Activated CD8-positive, alpha-beta T cell treated with anti-CD3 and anti-CD28 coated beads for 36 hours (primary cell): ENCODE measurements at regions not wholly inside any gene's neighbourhood (a gene's known extent, or its start where the extent isn't known, plus 50 kb on each side); places are given as distances from the start of the nearest gene placed in this dataset.

ENCODE experiments used
- ATAC-seq: fragments of 200-7000 bp; cut with Tn5 transposase; one replicate; pipeline ENCODE4 v1.10.0; 2021; ENCODE audit warnings: mild to moderate bottlenecking, moderate library complexity
- CTCF ChIA-PET: fragments of 350-600 bp; sonication (Branson Sonifier 250); formaldehyde crosslinking; loops from one replicate; lab custom pipeline; 2021; ENCODE audit warnings: antibody characterized with exemption; lab: Charles Lee
- POLR2A ChIA-PET: fragments of 350-600 bp; sonication (Branson Sonifier 250); formaldehyde crosslinking; loops from one replicate; lab custom pipeline; 2021; ENCODE audit warnings: antibody characterized with exemption; lab: Charles Lee
- DNase-seq: peaks from one replicate; pipeline ENCODE4 v3.0.0-alpha.2; 2020
- H3K27ac Mint-ChIP-seq: one replicate; pipeline ENCODE4 v1.8.0; 2021; ENCODE audit warnings: mild to moderate bottlenecking, mixed read lengths
- H3K27me3 Mint-ChIP-seq: one replicate; pipeline ENCODE4 v1.8.0; 2021; ENCODE audit warnings: mixed read lengths
- H3K36me3 Mint-ChIP-seq: one replicate; pipeline ENCODE4 v1.8.0; 2021; ENCODE audit warnings: low read depth, mixed read lengths
- H3K4me1 Mint-ChIP-seq: one replicate; pipeline ENCODE4 v1.8.0; 2021; ENCODE audit warnings: low read depth, mixed read lengths
- H3K4me3 Mint-ChIP-seq: one replicate; pipeline ENCODE4 v1.8.0; 2021; ENCODE audit warnings: mild to moderate bottlenecking, moderate library complexity, mixed read lengths
- H3K9me3 Mint-ChIP-seq: one replicate; pipeline ENCODE4 v1.8.0; 2021; ENCODE audit warnings: mixed read lengths
- CTCF ChIP-seq: fragments of 200-600 bp; IDR thresholded peaks from one replicate; pipeline ENCODE4 v1.8.0; 2022; ENCODE audit warnings: antibody characterized with exemption, mild to moderate bottlenecking
- intact Hi-C: fragments of 100-400 bp; cut with micrococcal nuclease; formaldehyde crosslinking; loops from one replicate; pipeline ENCODE4 v1.10.0; 2022

- Mint-ChIP-seq H3K4me1 (no peaks in the 10 kb centered on the region), H3K4me3 (no peak overlapping the region), H3K27me3 (no peaks in the 10 kb centered on the region), H3K9me3 (no peaks in the 10 kb centered on the region), H3K36me3 (no peaks in the 10 kb centered on the region), H3K27ac (no peak overlapping the region)
- ChIA-PET POLR2A (no interaction called here), CTCF (no interaction called here)
- DNase-seq (no peak), ATAC-seq (no peak)
- TF ChIP-seq CTCF = no peak
- intact Hi-C loops = no loop called here
These were observed 522.5 kb downstream of the TYW1 start for GRCh38 chr7:67519171-67519570.

DNA sequence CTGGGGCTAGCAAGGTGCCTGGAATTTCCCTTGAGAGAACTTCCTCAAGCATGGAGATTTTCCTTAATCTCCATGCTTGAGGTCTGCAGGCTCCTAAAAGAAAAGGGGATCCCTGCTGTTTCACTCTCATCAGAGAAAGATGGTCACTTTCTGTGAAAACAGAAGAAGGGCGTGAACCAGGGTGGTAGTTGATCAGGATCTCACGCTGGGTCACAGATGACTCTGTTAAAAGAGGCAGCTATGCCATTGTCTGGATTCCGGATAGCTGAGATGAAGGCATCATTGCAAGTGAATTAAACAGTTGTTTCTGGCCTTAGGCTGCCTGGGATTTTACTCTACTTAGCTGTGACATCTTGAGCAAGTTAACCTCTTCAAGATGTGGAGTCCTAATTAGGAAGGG, 525.9 kb downstream of the TYW1 start:
- ChIA-PET POLR2A (no interaction called here), CTCF (no interaction called here)
- Mint-ChIP-seq H3K9me3 (no peaks in the 10 kb centered on the region), H3K27ac (no peak overlapping the region), H3K36me3 (no peaks in the 10 kb centered on the region), H3K4me1 (no peaks in the 10 kb centered on the region), H3K4me3 (no peak overlapping the region), H3K27me3 (no peaks in the 10 kb centered on the region)
- intact Hi-C loops = no loop called here
- no peak for TF ChIP-seq CTCF
- ATAC-seq = no peak
- no peak for DNase-seq

- no peaks in the 10 kb centered on the region for H3K9me3 Mint-ChIP-seq
- POLR2A ChIA-PET = no interaction called here
- H3K36me3 Mint-ChIP-seq = no peaks in the 10 kb centered on the region
- no peak overlapping the region for H3K4me3 Mint-ChIP-seq
- no peaks in the 10 kb centered on the region for H3K27me3 Mint-ChIP-seq
- CTCF ChIA-PET = no interaction called here
- DNase-seq (no peak), ATAC-seq (no peak)
- intact Hi-C loops = no loop called here
- TF ChIP-seq CTCF = no peak
- H3K27ac Mint-ChIP-seq = no peak overlapping the region
- no peaks in the 10 kb centered on the region for H3K4me1 Mint-ChIP-seq
These were observed 527.1 kb downstream of the TYW1 start for GRCh38 chr7:67523713-67524112.

GRCh38 chr7:67525588-67525987, 529.0 kb downstream of the TYW1 start:
- POLR2A ChIA-PET = interaction anchor here (0.6 kb wide), 1 partner anchor 126 kb away, joined by 3 read pairs; no protein-coding TSS in a partner anchor
- TF ChIP-seq CTCF = no peak
- Mint-ChIP-seq H3K9me3 (no peaks in the 10 kb centered on the region), H3K4me1 (no peaks in the 10 kb centered on the region), H3K27me3 (no peaks in the 10 kb centered on the region), H3K4me3 (no peak overlapping the region), H3K36me3 (no peaks in the 10 kb centered on the region), H3K27ac (no peak overlapping the region)
- intact Hi-C loops = no loop called here
- CTCF ChIA-PET = no interaction called here
- no peak for ATAC-seq
- no peak for DNase-seq

GRCh38 chr7:67535241-67535989, 538.8 kb downstream of the TYW1 start:
- no peak for TF ChIP-seq CTCF
- CTCF ChIA-PET = no interaction called here
- H3K27ac Mint-ChIP-seq = no peak overlapping the region
- H3K9me3 Mint-ChIP-seq = no peaks in the 10 kb centered on the region
- H3K4me3 Mint-ChIP-seq = no peak overlapping the region
- POLR2A ChIA-PET = no interaction called here
- intact Hi-C loops = no loop called here
- no peaks in the 10 kb centered on the region for H3K27me3 Mint-ChIP-seq
- H3K4me1 Mint-ChIP-seq = no peaks in the 10 kb centered on the region
- no peak for DNase-seq
- H3K36me3 Mint-ChIP-seq = no peaks in the 10 kb centered on the region
- no peak for ATAC-seq
